HL-60 (cell line): ENCODE measurements at regions not wholly inside any gene's neighbourhood (a gene's known extent, or its start where the extent isn't known, plus 50 kb on each side); places are given as distances from the start of the nearest gene placed in this dataset.

Source experiments
- POLR2AphosphoS5 ChIP-seq: IDR thresholded peaks from 2 replicates; pipeline ENCODE4 v1.6.1; 2012; ENCODE audit warnings: low read depth
- SPI1 ChIP-seq: IDR thresholded peaks from 2 replicates; pipeline ENCODE4 v1.6.1; 2012; ENCODE audit warnings: low read depth, mild to moderate bottlenecking, borderline replicate concordance
- TF ChIP-seq, protein P1 (sequence below): IDR thresholded peaks from one replicate; pipeline ENCODE4 v1.5.1; 2011; ENCODE audit warnings: low read length, control low read depth, inconsistent platforms; ENCODE audit not compliant: insufficient read depth
- TF ChIP-seq, protein P2 (sequence below): IDR thresholded peaks from 2 replicates; pipeline ENCODE4 v1.6.1; 2012; ENCODE audit warnings: low read depth; ENCODE audit not compliant: insufficient replicate concordance

DNA sequence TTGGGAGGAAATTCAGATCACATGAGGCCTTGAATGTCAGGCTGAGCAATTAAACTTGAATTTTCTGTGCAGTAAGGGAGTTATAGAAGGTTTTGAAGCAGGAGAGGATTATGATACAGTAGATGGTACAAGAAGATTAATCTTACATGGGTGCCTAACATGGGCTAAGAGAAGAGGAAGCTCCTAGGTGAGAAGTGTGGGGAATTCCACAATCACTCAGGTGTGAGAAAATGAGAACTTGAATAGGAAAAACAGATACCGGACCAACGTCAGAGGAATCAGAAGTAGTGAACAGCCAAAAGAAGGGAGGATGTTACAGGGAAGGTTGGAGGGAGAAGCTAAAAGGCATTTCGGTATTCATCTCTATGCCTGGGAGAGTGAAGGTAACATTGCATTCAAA is 250.7 kb upstream of the SLC35B3 start:
- TF ChIP-seq, protein P1, sequence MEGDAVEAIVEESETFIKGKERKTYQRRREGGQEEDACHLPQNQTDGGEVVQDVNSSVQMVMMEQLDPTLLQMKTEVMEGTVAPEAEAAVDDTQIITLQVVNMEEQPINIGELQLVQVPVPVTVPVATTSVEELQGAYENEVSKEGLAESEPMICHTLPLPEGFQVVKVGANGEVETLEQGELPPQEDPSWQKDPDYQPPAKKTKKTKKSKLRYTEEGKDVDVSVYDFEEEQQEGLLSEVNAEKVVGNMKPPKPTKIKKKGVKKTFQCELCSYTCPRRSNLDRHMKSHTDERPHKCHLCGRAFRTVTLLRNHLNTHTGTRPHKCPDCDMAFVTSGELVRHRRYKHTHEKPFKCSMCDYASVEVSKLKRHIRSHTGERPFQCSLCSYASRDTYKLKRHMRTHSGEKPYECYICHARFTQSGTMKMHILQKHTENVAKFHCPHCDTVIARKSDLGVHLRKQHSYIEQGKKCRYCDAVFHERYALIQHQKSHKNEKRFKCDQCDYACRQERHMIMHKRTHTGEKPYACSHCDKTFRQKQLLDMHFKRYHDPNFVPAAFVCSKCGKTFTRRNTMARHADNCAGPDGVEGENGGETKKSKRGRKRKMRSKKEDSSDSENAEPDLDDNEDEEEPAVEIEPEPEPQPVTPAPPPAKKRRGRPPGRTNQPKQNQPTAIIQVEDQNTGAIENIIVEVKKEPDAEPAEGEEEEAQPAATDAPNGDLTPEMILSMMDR = no peak
- TF ChIP-seq, protein P2, sequence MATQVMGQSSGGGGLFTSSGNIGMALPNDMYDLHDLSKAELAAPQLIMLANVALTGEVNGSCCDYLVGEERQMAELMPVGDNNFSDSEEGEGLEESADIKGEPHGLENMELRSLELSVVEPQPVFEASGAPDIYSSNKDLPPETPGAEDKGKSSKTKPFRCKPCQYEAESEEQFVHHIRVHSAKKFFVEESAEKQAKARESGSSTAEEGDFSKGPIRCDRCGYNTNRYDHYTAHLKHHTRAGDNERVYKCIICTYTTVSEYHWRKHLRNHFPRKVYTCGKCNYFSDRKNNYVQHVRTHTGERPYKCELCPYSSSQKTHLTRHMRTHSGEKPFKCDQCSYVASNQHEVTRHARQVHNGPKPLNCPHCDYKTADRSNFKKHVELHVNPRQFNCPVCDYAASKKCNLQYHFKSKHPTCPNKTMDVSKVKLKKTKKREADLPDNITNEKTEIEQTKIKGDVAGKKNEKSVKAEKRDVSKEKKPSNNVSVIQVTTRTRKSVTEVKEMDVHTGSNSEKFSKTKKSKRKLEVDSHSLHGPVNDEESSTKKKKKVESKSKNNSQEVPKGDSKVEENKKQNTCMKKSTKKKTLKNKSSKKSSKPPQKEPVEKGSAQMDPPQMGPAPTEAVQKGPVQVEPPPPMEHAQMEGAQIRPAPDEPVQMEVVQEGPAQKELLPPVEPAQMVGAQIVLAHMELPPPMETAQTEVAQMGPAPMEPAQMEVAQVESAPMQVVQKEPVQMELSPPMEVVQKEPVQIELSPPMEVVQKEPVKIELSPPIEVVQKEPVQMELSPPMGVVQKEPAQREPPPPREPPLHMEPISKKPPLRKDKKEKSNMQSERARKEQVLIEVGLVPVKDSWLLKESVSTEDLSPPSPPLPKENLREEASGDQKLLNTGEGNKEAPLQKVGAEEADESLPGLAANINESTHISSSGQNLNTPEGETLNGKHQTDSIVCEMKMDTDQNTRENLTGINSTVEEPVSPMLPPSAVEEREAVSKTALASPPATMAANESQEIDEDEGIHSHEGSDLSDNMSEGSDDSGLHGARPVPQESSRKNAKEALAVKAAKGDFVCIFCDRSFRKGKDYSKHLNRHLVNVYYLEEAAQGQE = no peak
- TF ChIP-seq POLR2AphosphoS5 = no peak
- TF ChIP-seq SPI1 = no peak
